OCI-LY7 (cell line): ENCODE measurements at regions not wholly inside any gene's neighbourhood (a gene's known extent, or its start where the extent isn't known, plus 50 kb on each side); places are given as distances from the start of the nearest gene placed in this dataset.

Experiments used
- BruUV-seq: library from RNA; stranded (reverse); fragments of 400-500 nt; replicated peaks from 2 replicates; lab custom pipeline; 2021; lab: Mats Ljungman, UMichigan
- CTCF ChIA-PET: fragments of 300-600 bp; sonication (Branson Sonifier 250); formaldehyde crosslinking; loops from one replicate; lab custom pipeline; 2022; ENCODE audit warnings: antibody characterized with exemption; ENCODE audit not compliant: unreplicated experiment; lab: Charles Lee
- POLR2A ChIA-PET: fragments of 300-600 bp; sonication (Branson Sonifier 250); formaldehyde crosslinking; loops from one replicate; lab custom pipeline; 2022; ENCODE audit warnings: antibody characterized with exemption; lab: Charles Lee
- DNase-seq: peaks from one replicate; pipeline ENCODE4 v3.0.0-alpha.2; 2015; ENCODE audit warnings: low spot score
- H2AFZ ChIP-seq: fragments of 200-600 bp; sonication (generic), shearing (Covaris generic); 2 replicates; pipeline ENCODE4 v1.6.1; 2014; ENCODE audit warnings: mild to moderate bottlenecking, antibody characterized with exemption, low read length, moderate library complexity
- H3K27ac ChIP-seq: fragments of 200-600 bp; sonication (generic); 2 replicates; pipeline ENCODE4 v1.5.1; 2014; ENCODE audit warnings: mixed run types, low read depth, mild to moderate bottlenecking, moderate library complexity, low read length, inconsistent platforms; ENCODE audit not compliant: poor library complexity, severe bottlenecking
- H3K36me3 ChIP-seq: fragments of 200-600 bp; sonication (generic); 2 replicates; pipeline ENCODE4 v1.6.1; 2014; ENCODE audit warnings: mild to moderate bottlenecking, antibody characterized with exemption, low read length, moderate library complexity, mixed read lengths; ENCODE audit not compliant: insufficient read depth
- H3K4me1 ChIP-seq: fragments of 200-600 bp; sonication (generic); 2 replicates; pipeline ENCODE4 v1.5.1; 2014; ENCODE audit warnings: mild to moderate bottlenecking, low read length; ENCODE audit not compliant: insufficient read depth, poor library complexity, severe bottlenecking
- H3K4me2 ChIP-seq: fragments of 200-600 bp; sonication (generic); 2 replicates; pipeline ENCODE4 v1.6.1; 2014; ENCODE audit warnings: mild to moderate bottlenecking, low read length
- H3K4me3 ChIP-seq: fragments of 200-600 bp; sonication (generic); 2 replicates; pipeline ENCODE4 v1.5.1; 2014; ENCODE audit warnings: mild to moderate bottlenecking, low read depth, low read length; ENCODE audit not compliant: poor library complexity, severe bottlenecking
- H3K79me2 ChIP-seq: fragments of 200-600 bp; sonication (generic); 2 replicates; pipeline ENCODE4 v1.6.1; 2016; ENCODE audit warnings: low read depth, mild to moderate bottlenecking, low read length, moderate library complexity, mixed read lengths; ENCODE audit not compliant: insufficient read depth
- H3K9me2 ChIP-seq: fragments of 200-600 bp; sonication (generic); 2 replicates; pipeline ENCODE4 v1.6.1; 2016; ENCODE audit warnings: mild to moderate bottlenecking, low read length, mixed read lengths; ENCODE audit not compliant: insufficient read depth
- H3K9me3 ChIP-seq: fragments of 200-600 bp; sonication (generic); 2 replicates; pipeline ENCODE4 v1.6.1; 2014; ENCODE audit warnings: mild to moderate bottlenecking, mixed run types, low read length, mixed read lengths
- H4K20me1 ChIP-seq: fragments of 200-600 bp; sonication (generic); 2 replicates; pipeline ENCODE4 v1.6.1; 2014; ENCODE audit warnings: mild to moderate bottlenecking, antibody characterized with exemption, low read length, moderate library complexity, mixed read lengths; ENCODE audit not compliant: insufficient read depth
- EZH2phosphoT487 ChIP-seq: fragments of 200-600 bp; sonication (generic); IDR thresholded peaks from 2 replicates; pipeline ENCODE4 v1.6.1; 2018; ENCODE audit warnings: low read depth, borderline replicate concordance, mild to moderate bottlenecking, mixed run types, antibody characterized with exemption, low read length, moderate library complexity, mixed read lengths
- intact Hi-C: fragments of 100-400 bp; cut with micrococcal nuclease; formaldehyde crosslinking; loops from one replicate; pipeline ENCODE4 v1.10.0; 2022; ENCODE audit not compliant: unreplicated experiment
- TF ChIP-seq, protein P1 (sequence below): fragments of 200-600 bp; sonication (generic); conservative IDR thresholded peaks from 2 replicates; pipeline ENCODE4 v1.5.1; 2014; ENCODE audit warnings: mild to moderate bottlenecking, antibody characterized with exemption, low read length, moderate library complexity, mixed read lengths

DNA sequence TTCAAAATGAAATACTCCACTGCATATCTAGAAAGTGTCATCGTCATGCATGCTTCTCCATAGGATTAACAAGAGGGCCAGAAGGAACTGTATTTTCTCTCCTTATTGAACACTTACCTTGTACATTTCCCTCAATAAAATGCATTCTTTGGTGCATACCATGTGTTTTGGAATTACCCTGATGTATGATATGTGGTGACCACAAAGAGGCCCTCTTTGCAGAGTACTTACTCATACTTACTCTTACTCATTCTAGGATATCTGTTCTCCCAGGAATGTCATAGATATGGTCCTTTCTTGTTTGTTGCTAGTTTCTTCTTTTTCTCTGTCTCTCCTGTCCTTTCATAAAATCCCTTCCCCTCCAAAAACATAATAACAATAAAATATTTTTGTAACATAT is 1087.1 kb upstream of the POT1 start:
- no peak overlapping the region for H3K4me2 ChIP-seq
- BruUV-seq = no TSS peak
- no peaks in the 10 kb centered on the region for H3K36me3 ChIP-seq
- no peaks in the 10 kb centered on the region for H3K79me2 ChIP-seq
- no peak for DNase-seq
- H3K9me2 ChIP-seq = no peaks in the 10 kb centered on the region
- no peaks in the 10 kb centered on the region for H3K9me3 ChIP-seq
- TF ChIP-seq, protein P1, sequence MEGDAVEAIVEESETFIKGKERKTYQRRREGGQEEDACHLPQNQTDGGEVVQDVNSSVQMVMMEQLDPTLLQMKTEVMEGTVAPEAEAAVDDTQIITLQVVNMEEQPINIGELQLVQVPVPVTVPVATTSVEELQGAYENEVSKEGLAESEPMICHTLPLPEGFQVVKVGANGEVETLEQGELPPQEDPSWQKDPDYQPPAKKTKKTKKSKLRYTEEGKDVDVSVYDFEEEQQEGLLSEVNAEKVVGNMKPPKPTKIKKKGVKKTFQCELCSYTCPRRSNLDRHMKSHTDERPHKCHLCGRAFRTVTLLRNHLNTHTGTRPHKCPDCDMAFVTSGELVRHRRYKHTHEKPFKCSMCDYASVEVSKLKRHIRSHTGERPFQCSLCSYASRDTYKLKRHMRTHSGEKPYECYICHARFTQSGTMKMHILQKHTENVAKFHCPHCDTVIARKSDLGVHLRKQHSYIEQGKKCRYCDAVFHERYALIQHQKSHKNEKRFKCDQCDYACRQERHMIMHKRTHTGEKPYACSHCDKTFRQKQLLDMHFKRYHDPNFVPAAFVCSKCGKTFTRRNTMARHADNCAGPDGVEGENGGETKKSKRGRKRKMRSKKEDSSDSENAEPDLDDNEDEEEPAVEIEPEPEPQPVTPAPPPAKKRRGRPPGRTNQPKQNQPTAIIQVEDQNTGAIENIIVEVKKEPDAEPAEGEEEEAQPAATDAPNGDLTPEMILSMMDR = no peak
- TF ChIP-seq EZH2phosphoT487 = no peak
- H3K27ac ChIP-seq = no peak overlapping the region
- H4K20me1 ChIP-seq = no peaks in the 10 kb centered on the region
- no peaks in the 10 kb centered on the region for H3K4me1 ChIP-seq
- ChIA-PET POLR2A (no interaction called here), CTCF (no interaction called here)
- H2AFZ ChIP-seq = no peak overlapping the region
- intact Hi-C loops = no loop called here
- no peak overlapping the region for H3K4me3 ChIP-seq

DNA sequence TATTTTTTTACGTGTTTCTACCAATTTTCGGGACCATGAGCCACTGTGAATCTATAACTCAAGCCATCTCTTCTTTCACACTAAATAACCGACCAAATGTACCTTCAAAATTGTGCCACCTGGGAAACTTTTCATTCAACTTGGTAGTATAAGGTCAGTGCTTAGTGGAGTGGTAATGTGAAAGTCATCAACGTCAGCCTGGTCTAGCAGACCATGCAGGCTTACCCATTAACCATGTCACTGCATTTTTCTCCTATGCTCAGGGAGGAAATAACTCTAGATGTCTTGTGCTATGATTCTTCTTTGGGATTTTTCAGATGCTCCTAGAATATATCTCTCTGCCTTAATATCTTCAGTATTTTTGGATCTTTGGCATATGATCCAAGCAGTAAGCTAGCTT is 1075.4 kb upstream of the POT1 start:
- TF ChIP-seq EZH2phosphoT487 = no peak
- TF ChIP-seq, protein P1 = no peak
- Histone ChIP-seq H3K4me2 (no peak overlapping the region), H3K27ac (no peak overlapping the region), H3K79me2 (no peaks in the 10 kb centered on the region), H3K9me2 (no peaks in the 10 kb centered on the region), H3K36me3 (no peaks in the 10 kb centered on the region), H2AFZ (no peak overlapping the region), H3K9me3 (no peaks in the 10 kb centered on the region), H3K4me3 (no peak overlapping the region), H3K4me1 (no peaks in the 10 kb centered on the region), H4K20me1 (no peaks in the 10 kb centered on the region)
- DNase-seq = no peak
- POLR2A ChIA-PET = no interaction called here
- CTCF ChIA-PET = no interaction called here
- BruUV-seq = no TSS peak
- intact Hi-C loops = no loop called here

DNA sequence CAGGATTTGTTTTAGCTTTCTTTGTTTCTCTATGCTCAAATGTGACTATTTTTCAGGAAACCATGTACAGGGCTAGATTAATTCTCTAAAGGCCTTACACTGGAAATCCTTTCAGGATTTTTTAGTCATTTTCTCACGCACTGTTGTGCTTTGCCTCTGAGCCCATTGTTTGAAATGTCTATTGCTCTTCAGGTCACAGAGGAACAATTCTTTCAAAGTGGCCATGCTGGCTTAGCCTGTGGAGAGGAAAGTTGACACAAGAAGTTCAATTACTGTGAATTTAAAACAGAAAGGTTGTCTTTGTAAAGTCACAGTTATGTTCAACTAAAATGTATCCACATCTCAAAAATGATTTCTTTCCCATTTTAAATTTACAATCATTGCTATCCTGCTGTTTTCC is 1071.7 kb upstream of the POT1 start:
- no TSS peak for BruUV-seq
- Histone ChIP-seq H3K4me1 (no peaks in the 10 kb centered on the region), H3K4me2 (no peak overlapping the region), H2AFZ (no peak overlapping the region), H4K20me1 (no peaks in the 10 kb centered on the region), H3K27ac (no peak overlapping the region), H3K9me2 (no peaks in the 10 kb centered on the region), H3K79me2 (no peaks in the 10 kb centered on the region), H3K4me3 (no peak overlapping the region), H3K36me3 (no peaks in the 10 kb centered on the region), H3K9me3 (no peaks in the 10 kb centered on the region)
- POLR2A ChIA-PET = no interaction called here
- DNase-seq = no peak
- intact Hi-C loops = no loop called here
- CTCF ChIA-PET = no interaction called here
- TF ChIP-seq, protein P1 = no peak
- no peak for TF ChIP-seq EZH2phosphoT487
